Kidney (tissue), 13 donors: ENCODE measurements at regions not wholly inside any gene's neighbourhood (a gene's known extent, or its start where the extent isn't known, plus 50 kb on each side); places are given as distances from the start of the nearest gene placed in this dataset.
A peak's percentile ranks its signal among the peaks of the same experiment; 100 is the strongest.
"Not testable (repeated sequence)": the region's sequence is repeated elsewhere in the genome, so short reads cannot be mapped to it uniquely, and the experiment has no call there.

ENCODE experiments used
- DNase-seq, 5 donors: peaks; one replicate each; pipeline ENCODE4 v3.0.0-alpha.2; 2013 to 2020
- FAIRE-seq: peaks from 2 replicates; lab custom pipeline; 2012; peaks lifted over from hg19 to GRCh38; lab: Jason Lieb, UNC
- H3K27ac ChIP-seq, 2 donors: one replicate each; pipeline ENCODE4 v1.7.0; 2013; ENCODE audit warnings: low read depth in 2 of 2, low read length in 2 of 2, inconsistent platforms in 1 of 2
- H3K27me3 ChIP-seq: one replicate; pipeline ENCODE4 v1.7.1; 2013; ENCODE audit warnings: low read length, inconsistent platforms; ENCODE audit not compliant: control insufficient read depth, insufficient read depth
- H3K36me3 ChIP-seq, 3 donors: one replicate each; pipeline versions ENCODE4 v1.7.0 to v1.7.1; 2013; ENCODE audit warnings: low read length in 3 of 3, control low read depth in 1 of 3, inconsistent platforms in 1 of 3; ENCODE audit not compliant: insufficient read depth in 3 of 3, control insufficient read depth in 2 of 3
- H3K4me1 ChIP-seq, 3 donors: one replicate each; pipeline versions ENCODE4 v1.7.0 to v1.7.1; 2013; ENCODE audit warnings: low read length in 3 of 3, inconsistent platforms in 1 of 3, low read depth in 1 of 3; ENCODE audit not compliant: control insufficient read depth in 2 of 3, insufficient read depth in 2 of 3
- H3K4me3 ChIP-seq, 3 donors: one replicate each; pipeline versions ENCODE4 v1.7.0 to v1.8.1; 2013; ENCODE audit warnings: low read length in 3 of 3, control low read depth in 1 of 3, inconsistent platforms in 1 of 3
- H3K9ac ChIP-seq, 3 donors: one replicate each; pipeline versions ENCODE4 v1.7.0 to v1.7.1; 2013; ENCODE audit warnings: low read length in 3 of 3, control low read depth in 1 of 3, inconsistent platforms in 1 of 3
- H3K9me3 ChIP-seq, 3 donors: one replicate each; pipeline versions ENCODE4 v1.7.0 to v1.7.1; 2013; ENCODE audit warnings: low read length in 3 of 3, control low read depth in 1 of 3, inconsistent platforms in 1 of 3; ENCODE audit not compliant: control insufficient read depth in 2 of 3, insufficient read depth in 1 of 3
- intact Hi-C: fragments of 100-400 bp; cut with DNase I; formaldehyde crosslinking; loops from one replicate; pipeline ENCODE4 v1.11.1; 2022
- TF ChIP-seq, protein P1 (sequence below): IDR thresholded peaks from 3 replicates; pipeline ENCODE4 v1.5.1; 2012; ENCODE audit warnings: mild to moderate bottlenecking, moderate library complexity, borderline replicate concordance; ENCODE audit not compliant: insufficient read depth; ENCODE audit errors: extremely low read depth
- donor health status: control.
- donor health status: control.
- donor health status: control.
- donor health status: control.
- donor health status: control.
- donor health status: DM: yes; HTN: yes; CAD: no.
- donor health status: Normal renal cell carcinoma (clear cell type).

DNA sequence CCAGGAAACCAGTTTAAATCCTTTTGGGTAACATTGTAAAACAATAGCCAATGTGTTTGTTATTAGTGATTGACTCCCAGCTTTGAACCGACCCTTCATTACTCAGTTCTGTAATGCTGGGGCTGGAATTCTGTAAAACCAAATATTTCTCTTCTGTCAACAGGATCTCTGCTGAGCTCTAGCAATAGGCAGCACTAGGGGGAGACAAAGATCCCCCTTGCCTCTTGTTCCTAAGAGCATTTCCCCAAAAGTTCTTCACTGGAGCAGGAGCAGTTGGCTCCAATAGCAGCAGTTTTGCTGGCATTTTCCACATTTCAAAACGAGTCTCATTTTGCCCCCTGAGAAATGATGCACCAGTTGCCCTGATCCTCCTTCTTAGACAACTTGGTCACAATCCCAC is 1671.1 kb downstream of the MRPL39 start:
- intact Hi-C loops: no loop called here
- peak in 2 of 5 donors; percentile 6 to 36 for DNase-seq
- no peaks in the 10 kb centered on the region for H3K27me3 ChIP-seq
- no peak overlapping the region for H3K27ac ChIP-seq
- no peak overlapping the region for H3K9ac ChIP-seq
- no peaks in the 10 kb centered on the region for H3K4me1 ChIP-seq
- no peak overlapping the region for H3K4me3 ChIP-seq
- TF ChIP-seq, protein P1, sequence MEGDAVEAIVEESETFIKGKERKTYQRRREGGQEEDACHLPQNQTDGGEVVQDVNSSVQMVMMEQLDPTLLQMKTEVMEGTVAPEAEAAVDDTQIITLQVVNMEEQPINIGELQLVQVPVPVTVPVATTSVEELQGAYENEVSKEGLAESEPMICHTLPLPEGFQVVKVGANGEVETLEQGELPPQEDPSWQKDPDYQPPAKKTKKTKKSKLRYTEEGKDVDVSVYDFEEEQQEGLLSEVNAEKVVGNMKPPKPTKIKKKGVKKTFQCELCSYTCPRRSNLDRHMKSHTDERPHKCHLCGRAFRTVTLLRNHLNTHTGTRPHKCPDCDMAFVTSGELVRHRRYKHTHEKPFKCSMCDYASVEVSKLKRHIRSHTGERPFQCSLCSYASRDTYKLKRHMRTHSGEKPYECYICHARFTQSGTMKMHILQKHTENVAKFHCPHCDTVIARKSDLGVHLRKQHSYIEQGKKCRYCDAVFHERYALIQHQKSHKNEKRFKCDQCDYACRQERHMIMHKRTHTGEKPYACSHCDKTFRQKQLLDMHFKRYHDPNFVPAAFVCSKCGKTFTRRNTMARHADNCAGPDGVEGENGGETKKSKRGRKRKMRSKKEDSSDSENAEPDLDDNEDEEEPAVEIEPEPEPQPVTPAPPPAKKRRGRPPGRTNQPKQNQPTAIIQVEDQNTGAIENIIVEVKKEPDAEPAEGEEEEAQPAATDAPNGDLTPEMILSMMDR: peak; percentile 18
- H3K36me3 ChIP-seq: no peaks in the 10 kb centered on the region
- no peak for FAIRE-seq
- H3K9me3 ChIP-seq: no peaks in the 10 kb centered on the region

DNA sequence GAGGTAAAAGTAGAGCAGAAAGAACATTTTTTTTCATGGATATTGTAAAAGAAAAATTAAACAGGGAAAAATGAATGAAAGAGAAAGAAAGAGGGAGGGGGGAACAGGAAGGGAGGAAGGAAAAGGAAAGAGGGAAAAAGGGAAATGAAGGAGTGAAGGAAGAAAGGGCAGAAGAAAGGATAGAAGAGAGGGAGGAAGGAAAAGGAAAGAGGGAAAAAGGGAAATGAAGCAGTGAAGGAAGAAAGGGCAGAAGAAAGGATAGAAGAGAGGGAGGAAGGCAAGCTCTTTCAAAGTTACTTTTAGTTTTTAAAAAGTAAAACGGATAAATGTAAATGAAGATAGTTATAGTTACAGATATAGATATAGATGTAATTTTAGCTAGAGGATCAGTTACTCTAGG is 1676.7 kb downstream of the MRPL39 start:
- no peaks in the 10 kb centered on the region for H3K27me3 ChIP-seq
- no peak for FAIRE-seq
- no peak for DNase-seq
- no peak overlapping the region for H3K9ac ChIP-seq
- H3K9me3 ChIP-seq: no peaks in the 10 kb centered on the region
- intact Hi-C loops: no loop called here
- no peaks in the 10 kb centered on the region for H3K36me3 ChIP-seq
- no peak overlapping the region for H3K27ac ChIP-seq
- TF ChIP-seq, protein P1: no peak
- no peak overlapping the region for H3K4me3 ChIP-seq
- no peaks in the 10 kb centered on the region for H3K4me1 ChIP-seq

DNA sequence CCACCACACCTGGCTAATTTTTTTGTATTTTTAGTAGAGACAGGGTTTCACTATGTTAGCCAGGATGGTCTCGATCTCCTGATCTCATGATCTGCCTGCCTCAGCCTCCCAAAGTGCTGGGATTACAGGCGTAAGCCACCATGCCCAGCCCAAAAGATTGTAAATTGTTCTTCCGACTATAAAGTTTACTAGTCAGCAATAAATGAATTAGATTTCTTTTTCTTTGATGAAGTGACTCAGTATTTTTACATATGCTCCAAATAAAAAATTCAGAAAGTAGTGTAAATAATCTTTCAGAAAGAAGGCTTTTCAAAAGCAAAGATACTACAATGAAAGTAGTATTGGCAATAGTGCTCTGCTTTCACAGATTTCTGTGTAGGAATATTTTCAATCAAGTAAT is 1680.9 kb downstream of the MRPL39 start:
- H3K9ac ChIP-seq, DNase-seq, H3K9me3 ChIP-seq, H3K27ac ChIP-seq, H3K27me3 ChIP-seq, H3K4me1 ChIP-seq, H3K36me3 ChIP-seq, intact Hi-C loops, H3K4me3 ChIP-seq, FAIRE-seq: not testable (repeated sequence)

DNA sequence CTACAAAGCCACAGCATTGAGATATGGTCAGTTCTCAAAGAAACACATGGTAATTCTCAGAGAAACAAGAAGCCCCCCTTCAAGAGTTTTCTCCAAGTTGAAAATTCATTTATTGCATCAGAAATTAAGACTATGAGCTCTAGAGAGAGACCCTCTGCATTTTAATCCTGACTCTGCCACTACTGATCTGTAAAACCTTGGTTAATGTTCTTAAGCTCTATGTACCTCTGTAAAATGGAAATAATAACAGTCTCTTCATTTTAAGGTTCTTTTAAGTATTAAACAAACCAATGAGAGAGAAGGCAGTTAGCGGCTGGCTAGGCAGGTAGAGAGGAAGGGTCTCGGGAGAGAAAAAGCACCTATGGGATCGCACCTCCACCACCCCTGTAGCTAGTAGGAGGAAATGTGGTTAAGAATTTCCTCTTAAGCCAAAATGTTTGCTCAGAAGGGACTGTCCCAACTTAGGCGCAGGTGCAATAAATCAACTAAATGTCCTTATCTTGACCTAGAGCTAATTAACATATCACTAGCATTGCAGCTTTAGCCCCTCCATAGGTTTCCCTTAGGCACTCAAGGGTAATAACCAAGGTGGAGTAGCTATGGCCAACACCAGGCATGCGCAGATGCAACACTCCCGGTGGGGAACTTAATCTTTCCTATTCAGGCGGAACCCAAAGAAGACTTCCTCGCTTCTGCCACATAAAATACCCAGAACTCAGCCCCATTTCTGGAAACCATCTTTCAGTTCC is 1685.4 kb downstream of the MRPL39 start:
- no peak for DNase-seq
- intact Hi-C loops: no loop called here
- TF ChIP-seq, protein P1: no peak

More for the DNA sequence above, 1685.4 kb downstream of the MRPL39 start:
- Histone ChIP-seq H3K27me3 (no peaks in the 10 kb centered on the region), H3K4me1 (no peaks in the 10 kb centered on the region), H3K4me3 (no peak overlapping the region), H3K36me3 (no peaks in the 10 kb centered on the region), H3K9ac (no peak overlapping the region), H3K9me3 (no peaks in the 10 kb centered on the region), H3K27ac (no peak overlapping the region)
- FAIRE-seq: no peak
